Endothelial cell of umbilical vein (primary cell): ENCODE measurements at regions not wholly inside any gene's neighbourhood (a gene's known extent, or its start where the extent isn't known, plus 50 kb on each side); places are given as distances from the start of the nearest gene placed in this dataset.

ENCODE experiments used
- BruUV-seq: library from RNA; stranded (reverse); fragments of 400-500 nt; replicated peaks from 2 replicates; lab custom pipeline; 2021; lab: Mats Ljungman, UMichigan
- CTCF ChIA-PET: fragments of 300-600, 350-600 bp; sonication (Branson Sonifier 250); formaldehyde crosslinking; loops from one replicate; lab custom pipeline; 2021; ENCODE audit warnings: antibody characterized with exemption, inconsistent platforms; lab: Charles Lee
- POLR2A ChIA-PET: fragments of 300-600, 350-600 bp; sonication (Branson Sonifier 250); formaldehyde crosslinking; loops from one replicate; lab custom pipeline; 2021; ENCODE audit warnings: antibody characterized with exemption, inconsistent platforms; lab: Charles Lee
- DNase-seq: peaks from one replicate; pipeline ENCODE4 v3.0.0-alpha.2; 2011; ENCODE audit warnings: low read depth, low spot score
- FAIRE-seq: peaks from 2 replicates; lab custom pipeline; 2011; peaks lifted over from hg19 to GRCh38; lab: Jason Lieb, UNC
- H2AFZ ChIP-seq: 2 replicates; pipeline ENCODE4 v1.6.0; 2012; ENCODE audit warnings: low read depth, low read length, control low read depth, inconsistent platforms
- H3K27ac ChIP-seq: 2 replicates; pipeline ENCODE4 v1.5.1; 2011; ENCODE audit warnings: low read depth, mild to moderate bottlenecking, control low read depth, low read length, moderate library complexity; ENCODE audit not compliant: insufficient read depth
- H3K27me3 ChIP-seq, 2 experiments: 2 replicates each; pipeline versions ENCODE4 v1.6.0 to v1.6.1; 2011; ENCODE audit warnings: low read length in 2 of 2, mixed read lengths in 1 of 2; ENCODE audit not compliant: control insufficient read depth in 2 of 2, insufficient read depth in 2 of 2
- H3K36me3 ChIP-seq, 2 experiments: 2 replicates in 1 of 2; 3 replicates in 1 of 2; pipeline ENCODE4 v1.5.1; 2011; ENCODE audit warnings: low read length in 2 of 2, mild to moderate bottlenecking in 1 of 2, moderate library complexity in 1 of 2; ENCODE audit not compliant: control insufficient read depth in 2 of 2, insufficient read depth in 2 of 2; ENCODE audit errors: extremely low read depth in 1 of 2
- H3K4me1 ChIP-seq: 3 replicates; pipeline ENCODE4 v1.5.1; 2011; ENCODE audit warnings: mild to moderate bottlenecking, low read length; ENCODE audit not compliant: control insufficient read depth, insufficient read depth; ENCODE audit errors: extremely low read depth
- H3K4me2 ChIP-seq: 2 replicates; pipeline ENCODE4 v1.6.1; 2011; ENCODE audit warnings: low read length, control low read depth, mixed read lengths; ENCODE audit not compliant: insufficient read depth
- H3K4me3 ChIP-seq, 3 experiments: fragments of 200-600 bp in 1 of 3; sonication (generic), shearing (Covaris generic) in 1 of 3; replicated peaks in 1 of 3; 2 replicates each; pipeline ENCODE4 v1.5.1; 2011 to 2016; ENCODE audit warnings: control low read depth in 3 of 3, low read length in 3 of 3, mild to moderate bottlenecking in 2 of 3, inconsistent platforms in 1 of 3, low read depth in 1 of 3, moderate library complexity in 1 of 3; ENCODE audit not compliant: insufficient read depth in 1 of 3
- H3K79me2 ChIP-seq: 2 replicates; pipeline ENCODE4 v1.6.0; 2012; ENCODE audit warnings: low read length, inconsistent platforms; ENCODE audit not compliant: control insufficient read depth, insufficient read depth
- H3K9ac ChIP-seq: replicated peaks from 2 replicates; pipeline ENCODE3; 2011; ENCODE audit warnings: low read length, control low read depth; ENCODE audit not compliant: insufficient read depth; ENCODE audit errors: extremely low read depth
- H3K9me1 ChIP-seq: replicated peaks from 3 replicates; pipeline ENCODE4 v1.6.0; 2011; ENCODE audit warnings: mild to moderate bottlenecking, low read length; ENCODE audit not compliant: control insufficient read depth, insufficient read depth; ENCODE audit errors: extremely low read depth
- H3K9me3 ChIP-seq: replicated peaks from 2 replicates; pipeline ENCODE4 v1.5.1; 2012; ENCODE audit warnings: low read length, inconsistent platforms; ENCODE audit not compliant: control insufficient read depth, insufficient read depth
- H4K20me1 ChIP-seq: replicated peaks from 2 replicates; pipeline ENCODE3; 2011; ENCODE audit warnings: mild to moderate bottlenecking, low read length; ENCODE audit not compliant: control insufficient read depth, insufficient read depth; ENCODE audit errors: extremely low read depth
- CTCF ChIP-seq, 2 donors: IDR thresholded peaks; 1 replicate in 1 of 2; 2 replicates in 1 of 2; pipeline ENCODE4 v1.5.1; 2011; ENCODE audit warnings: low read length in 2 of 2, mild to moderate bottlenecking in 2 of 2, moderate library complexity in 2 of 2, control low read depth in 1 of 2, inconsistent platforms in 1 of 2, low read depth in 1 of 2; ENCODE audit not compliant: insufficient read depth in 1 of 2; ENCODE audit errors: extremely low read depth in 1 of 2
- EZH2 ChIP-seq: IDR thresholded peaks from 2 replicates; pipeline ENCODE4 v1.6.1; 2012; ENCODE audit warnings: borderline replicate concordance, low read depth, mild to moderate bottlenecking, moderate library complexity, low read length, inconsistent platforms; ENCODE audit not compliant: severe bottlenecking
- FOS ChIP-seq: IDR thresholded peaks from 2 replicates; pipeline ENCODE4 v1.6.1; 2011; ENCODE audit warnings: mild to moderate bottlenecking, low read length, moderate library complexity, borderline replicate concordance; ENCODE audit not compliant: insufficient read depth
- GATA2 ChIP-seq: IDR thresholded peaks from 2 replicates; pipeline ENCODE4 v1.7.0; 2011; ENCODE audit warnings: low read depth, mild to moderate bottlenecking, moderate library complexity, mixed read lengths, low read length; ENCODE audit not compliant: insufficient read length, insufficient read depth
- JUN ChIP-seq: IDR thresholded peaks from 2 replicates; pipeline ENCODE4 v1.6.1; 2011; ENCODE audit warnings: borderline replicate concordance, low read depth; ENCODE audit not compliant: insufficient read length, insufficient read depth
- MAX ChIP-seq: IDR thresholded peaks from 2 replicates; pipeline ENCODE4 v1.6.1; 2011; ENCODE audit not compliant: insufficient read depth, insufficient read length
- MYC ChIP-seq: IDR thresholded peaks from one replicate; pipeline ENCODE4 v1.6.1; 2011; ENCODE audit warnings: mild to moderate bottlenecking, low read depth, low read length
- POLR2A ChIP-seq: IDR thresholded peaks from 2 replicates; pipeline ENCODE4 v1.6.1; 2012; ENCODE audit warnings: low read depth, mild to moderate bottlenecking, control low read depth, low read length
- POLR2AphosphoS5 ChIP-seq: IDR thresholded peaks from 2 replicates; pipeline ENCODE4 v1.6.1; 2012; ENCODE audit warnings: low read depth, mild to moderate bottlenecking, control low read depth, low read length, moderate library complexity; ENCODE audit not compliant: insufficient read depth
- dilution Hi-C: fragments of 300-500 bp; cut with MboI; formaldehyde crosslinking; loops from one replicate; pipeline ENCODE4 v1.15.0; 2019; ENCODE audit warnings: low sequenced_read_pairs; ENCODE audit not compliant: extremely low pct_ligation_motif_present
- intact Hi-C: fragments of 100-400 bp; cut with micrococcal nuclease; formaldehyde crosslinking; loops from one replicate; pipeline ENCODE4 v1.10.0; 2022

GRCh38 chr13:90783273-90783672, 564.2 kb upstream of the MIR17HG start:
- dilution Hi-C loops = no loop called here
- intact Hi-C loops = no loop called here
- Histone ChIP-seq H3K9me1 (no peaks in the 10 kb centered on the region), H3K9ac (no peak overlapping the region), H3K4me3 (no peak overlapping the region), H3K79me2 (no peaks in the 10 kb centered on the region), H3K4me1 (no peaks in the 10 kb centered on the region), H3K36me3 (no peaks in the 10 kb centered on the region), H2AFZ (no peak overlapping the region), H3K27me3 (no peaks in the 10 kb centered on the region), H3K9me3 (no peaks in the 10 kb centered on the region), H3K27ac (no peak overlapping the region), H3K4me2 (no peak overlapping the region), H4K20me1 (no peaks in the 10 kb centered on the region)
- BruUV-seq = no TSS peak
- TF ChIP-seq POLR2A = no peak
- no peak for TF ChIP-seq POLR2AphosphoS5
- TF ChIP-seq FOS = no peak
- no peak for TF ChIP-seq MYC
- no peak for TF ChIP-seq JUN
- TF ChIP-seq CTCF (IDR thresholded peaks at IDR 0.05; ENCODE audit: extremely low read depth in 1 of 2, insufficient read depth in 1 of 2, low read depth in 1 of 2, low read length in 2 of 2) = no peak
- TF ChIP-seq MAX = no peak
- no peak for TF ChIP-seq GATA2
- no peak for TF ChIP-seq EZH2
- POLR2A ChIA-PET = no interaction called here
- DNase-seq (no peak), FAIRE-seq (no peak)
- CTCF ChIA-PET = no interaction called here
